ENCODE measurements at regions not wholly inside any gene's neighbourhood (a gene's known extent, or its start where the extent isn't known, plus 50 kb on each side); places are given as distances from the start of the nearest gene placed in this dataset.
A peak's percentile ranks its signal among the peaks of the same experiment; 100 is the strongest.
"Not testable (repeated sequence)": the region's sequence is repeated elsewhere in the genome, so short reads cannot be mapped to it uniquely, and the experiment has no call there.

- DNase-seq, result no peak
Measured at GRCh38 chr11:103585401-103585800, 451.0 kb upstream of the DDI1 start.

GRCh38 chr11:103585911-103586310, 450.5 kb upstream of the DDI1 start:
- DNase-seq, result no peak

GRCh38 chr11:103586756-103587155, 449.7 kb upstream of the DDI1 start:
- no peak for DNase-seq

- DNase-seq, result no peak
Measured at GRCh38 chr11:103587901-103588788, 448.3 kb upstream of the DDI1 start.

GRCh38 chr11:103591554-103591953, 444.9 kb upstream of the DDI1 start:
- no peak for DNase-seq

GRCh38 chr11:103594283-103594682, 442.2 kb upstream of the DDI1 start:
- DNase-seq, result no peak

GRCh38 chr11:103596315-103596714, 440.1 kb upstream of the DDI1 start:
- DNase-seq, result no peak

- DNase-seq, result peak; percentile 24
Measured at GRCh38 chr11:103601225-103601846, 435.1 kb upstream of the DDI1 start.

- DNase-seq, result no peak
Measured at GRCh38 chr11:103602840-103603239, 433.6 kb upstream of the DDI1 start.

- no peak for DNase-seq
Measured at GRCh38 chr11:103604310-103604709, 432.1 kb upstream of the DDI1 start.

- no peak for DNase-seq
Measured at GRCh38 chr11:103608566-103608965, 427.9 kb upstream of the DDI1 start.

GRCh38 chr11:103609117-103610066, 427.0 kb upstream of the DDI1 start:
- no peak for DNase-seq

GRCh38 chr11:103610435-103610834, 426.0 kb upstream of the DDI1 start:
- DNase-seq, result no peak

- DNase-seq, result not testable (repeated sequence)
Measured at GRCh38 chr11:103611526-103612260, 424.7 kb upstream of the DDI1 start.

GRCh38 chr11:103612451-103612850, 424.0 kb upstream of the DDI1 start:
- DNase-seq, result not testable (repeated sequence)

GRCh38 chr11:103616586-103616985, 419.9 kb upstream of the DDI1 start:
- not testable (repeated sequence) for DNase-seq

GRCh38 chr11:103618528-103618927, 417.9 kb upstream of the DDI1 start:
- DNase-seq, result no peak

GRCh38 chr11:103619480-103619879, 417.0 kb upstream of the DDI1 start:
- DNase-seq, result no peak

- no peak for DNase-seq
Measured at GRCh38 chr11:103619938-103620337, 416.5 kb upstream of the DDI1 start.

- DNase-seq, result no peak
Measured at GRCh38 chr11:103622296-103622695, 414.1 kb upstream of the DDI1 start.

- DNase-seq, result no peak
Measured at GRCh38 chr11:103623933-103624332, 412.5 kb upstream of the DDI1 start.

Data from NCI-H1694 (cell line).